Stimulated activated naive CD8-positive, alpha-beta T cell treated with anti-CD3 and anti-CD28 coated beads, Interleukin-15, Interleukin-2, amounts not matched to agents 100 ng/mL and 50 ng/mL, for 24 hours (primary cell): ENCODE measurements at regions not wholly inside any gene's neighbourhood (a gene's known extent, or its start where the extent isn't known, plus 50 kb on each side); places are given as distances from the start of the nearest gene placed in this dataset.
"Not testable (repeated sequence)": the region's sequence is repeated elsewhere in the genome, so short reads cannot be mapped to it uniquely, and the experiment has no call there.

Source experiments
- H3K27ac Mint-ChIP-seq: one replicate; pipeline ENCODE4 v1.8.0; 2021; ENCODE audit warnings: mild to moderate bottlenecking, mixed read lengths
- H3K27me3 Mint-ChIP-seq: one replicate; pipeline ENCODE4 v1.8.0; 2021; ENCODE audit warnings: mixed read lengths
- H3K36me3 Mint-ChIP-seq: one replicate; pipeline ENCODE4 v1.8.0; 2021; ENCODE audit warnings: low read depth, mixed read lengths
- H3K4me1 Mint-ChIP-seq: one replicate; pipeline ENCODE4 v1.8.0; 2021; ENCODE audit warnings: low read depth, mixed read lengths
- H3K4me3 Mint-ChIP-seq: one replicate; pipeline ENCODE4 v1.8.0; 2021; ENCODE audit warnings: mild to moderate bottlenecking, mixed read lengths
- H3K9me3 Mint-ChIP-seq: one replicate; pipeline ENCODE4 v1.8.0; 2021; ENCODE audit warnings: mixed read lengths

DNA sequence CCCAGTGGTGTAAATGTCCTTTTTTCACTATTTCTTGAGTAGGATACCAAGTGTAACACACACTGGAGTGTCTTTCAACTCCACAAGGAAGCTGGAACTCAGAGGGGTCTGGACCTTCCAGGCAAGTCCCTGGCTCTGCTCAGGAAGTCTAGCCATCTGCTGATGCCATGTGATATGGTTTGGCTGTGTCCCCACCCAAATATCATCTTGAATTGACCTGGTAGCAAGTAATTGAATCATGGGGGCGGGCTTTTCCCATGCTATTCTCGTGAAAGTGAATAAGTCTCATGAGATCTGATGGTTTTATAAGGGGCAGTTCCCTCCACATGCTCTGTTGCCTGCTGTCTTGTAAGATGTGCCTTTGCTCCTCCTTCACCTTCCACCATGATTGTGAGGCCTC, 99.4 kb upstream of the CDC42EP3 start:
- Mint-ChIP-seq H3K4me1 (no peaks in the 10 kb centered on the region), H3K4me3 (no peak overlapping the region), H3K9me3 (peaks cover 4% of the 10 kb centered on the region), H3K27me3 (no peaks in the 10 kb centered on the region), H3K27ac (no peak overlapping the region), H3K36me3 (no peaks in the 10 kb centered on the region)

DNA sequence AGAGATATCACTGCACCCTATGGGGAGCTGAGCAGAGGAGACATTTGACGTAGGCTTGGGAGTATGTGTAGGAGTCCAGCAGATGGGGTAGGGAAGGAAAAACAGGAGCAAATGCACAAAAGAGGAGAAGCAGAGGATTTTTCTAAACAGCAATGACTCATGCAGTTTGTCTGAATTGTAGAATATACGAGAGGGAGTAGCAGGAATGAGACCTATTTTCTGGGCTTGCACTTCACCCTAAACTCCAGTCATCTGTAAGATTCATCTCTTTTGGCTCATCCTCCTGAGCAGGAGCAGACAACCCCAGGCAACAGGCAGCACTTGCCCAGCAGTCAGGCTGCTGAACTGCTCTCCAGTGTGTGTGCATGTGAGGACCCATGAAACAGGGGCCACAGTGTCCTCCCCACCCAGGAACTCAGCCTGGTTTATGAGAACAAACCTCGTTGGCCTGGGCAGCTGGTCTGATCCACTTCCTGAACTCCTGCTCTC, 100.2 kb upstream of the CDC42EP3 start:
- H3K4me3 Mint-ChIP-seq: no peak overlapping the region
- H3K4me1 Mint-ChIP-seq: no peaks in the 10 kb centered on the region
- no peak overlapping the region for H3K27ac Mint-ChIP-seq

DNA sequence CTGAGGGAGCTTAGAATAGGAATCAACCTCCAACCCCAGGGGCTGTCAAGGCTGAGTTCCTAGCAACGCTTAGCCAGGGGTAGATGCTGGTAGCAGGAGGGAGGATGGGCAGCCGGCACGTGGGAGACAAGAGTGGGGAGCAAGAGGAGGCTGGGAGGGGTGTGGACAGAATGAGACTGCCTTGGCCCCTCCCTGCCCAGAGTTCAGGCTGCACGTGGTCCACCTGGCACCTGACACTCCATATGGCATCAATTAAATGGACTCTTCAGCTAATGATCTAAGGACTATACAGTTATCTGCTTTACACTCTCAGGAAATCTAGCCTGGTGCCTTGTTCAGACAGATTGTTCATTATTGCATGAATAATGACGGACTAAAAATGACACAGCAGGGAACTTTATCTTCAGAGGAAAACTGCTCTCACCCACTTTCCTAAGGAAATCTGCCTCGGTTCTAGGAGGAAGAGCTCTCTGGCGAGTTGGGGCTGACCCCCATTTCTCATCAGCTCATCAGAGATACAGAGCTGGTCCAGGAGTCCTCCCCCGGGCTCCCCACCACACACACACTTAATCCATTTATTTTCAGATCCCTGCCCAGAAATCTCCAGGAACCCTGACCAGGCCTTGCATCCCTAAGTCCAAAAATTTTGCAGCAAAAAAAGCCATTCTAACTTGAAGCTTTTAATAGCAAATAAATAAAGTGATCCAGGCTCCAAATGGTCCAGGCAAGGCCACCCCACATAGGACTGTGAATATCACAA, 102.1 kb upstream of the CDC42EP3 start:
- Mint-ChIP-seq H3K4me3 (no peak overlapping the region), H3K27me3 (no peaks in the 10 kb centered on the region), H3K27ac (no peak overlapping the region), H3K36me3 (no peaks in the 10 kb centered on the region), H3K4me1 (no peaks in the 10 kb centered on the region), H3K9me3 (peaks cover 4% of the 10 kb centered on the region)

More for the DNA sequence above, 100.2 kb upstream of the CDC42EP3 start:
- no peaks in the 10 kb centered on the region for H3K36me3 Mint-ChIP-seq
- peaks cover 4% of the 10 kb centered on the region for H3K9me3 Mint-ChIP-seq
- H3K27me3 Mint-ChIP-seq: no peaks in the 10 kb centered on the region

DNA sequence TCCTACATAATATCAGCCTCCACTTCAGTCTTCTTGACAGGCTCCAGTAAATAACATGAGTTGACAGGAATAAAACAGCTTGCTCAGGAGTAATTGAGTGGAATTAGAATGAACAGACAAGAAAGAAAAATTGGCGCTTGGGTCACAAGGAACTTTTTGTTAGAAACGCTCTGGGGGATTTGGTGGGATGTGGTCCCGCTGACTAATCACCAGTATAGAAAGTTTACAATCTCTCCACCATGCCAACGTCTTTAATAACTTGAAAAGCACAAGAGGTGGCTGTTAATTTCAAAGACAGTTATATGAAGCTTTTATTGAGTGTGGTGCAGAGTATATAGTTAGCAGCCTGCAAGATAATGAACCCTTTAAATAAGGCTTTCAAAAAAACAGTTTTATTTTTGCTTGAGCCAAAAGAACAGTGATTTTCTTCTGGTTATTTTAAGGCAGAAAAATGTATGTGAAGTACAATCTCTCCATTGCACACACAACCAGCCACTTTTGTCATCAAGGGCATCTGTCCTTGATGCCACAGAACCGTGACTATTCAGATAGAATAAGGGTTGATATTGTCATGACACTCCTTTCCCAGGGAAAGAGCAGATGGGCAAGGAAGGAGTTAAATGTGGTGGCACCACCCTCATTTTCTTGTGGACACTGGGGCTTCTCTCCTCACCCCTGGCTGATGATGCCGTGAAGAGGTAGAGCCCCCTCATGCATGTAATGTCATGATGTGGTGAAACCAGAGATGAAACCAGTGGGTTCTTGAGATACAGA, 102.9 kb upstream of the CDC42EP3 start:
- H3K4me1 Mint-ChIP-seq, H3K36me3 Mint-ChIP-seq, H3K27me3 Mint-ChIP-seq, H3K4me3 Mint-ChIP-seq, H3K9me3 Mint-ChIP-seq, H3K27ac Mint-ChIP-seq: not testable (repeated sequence)

DNA sequence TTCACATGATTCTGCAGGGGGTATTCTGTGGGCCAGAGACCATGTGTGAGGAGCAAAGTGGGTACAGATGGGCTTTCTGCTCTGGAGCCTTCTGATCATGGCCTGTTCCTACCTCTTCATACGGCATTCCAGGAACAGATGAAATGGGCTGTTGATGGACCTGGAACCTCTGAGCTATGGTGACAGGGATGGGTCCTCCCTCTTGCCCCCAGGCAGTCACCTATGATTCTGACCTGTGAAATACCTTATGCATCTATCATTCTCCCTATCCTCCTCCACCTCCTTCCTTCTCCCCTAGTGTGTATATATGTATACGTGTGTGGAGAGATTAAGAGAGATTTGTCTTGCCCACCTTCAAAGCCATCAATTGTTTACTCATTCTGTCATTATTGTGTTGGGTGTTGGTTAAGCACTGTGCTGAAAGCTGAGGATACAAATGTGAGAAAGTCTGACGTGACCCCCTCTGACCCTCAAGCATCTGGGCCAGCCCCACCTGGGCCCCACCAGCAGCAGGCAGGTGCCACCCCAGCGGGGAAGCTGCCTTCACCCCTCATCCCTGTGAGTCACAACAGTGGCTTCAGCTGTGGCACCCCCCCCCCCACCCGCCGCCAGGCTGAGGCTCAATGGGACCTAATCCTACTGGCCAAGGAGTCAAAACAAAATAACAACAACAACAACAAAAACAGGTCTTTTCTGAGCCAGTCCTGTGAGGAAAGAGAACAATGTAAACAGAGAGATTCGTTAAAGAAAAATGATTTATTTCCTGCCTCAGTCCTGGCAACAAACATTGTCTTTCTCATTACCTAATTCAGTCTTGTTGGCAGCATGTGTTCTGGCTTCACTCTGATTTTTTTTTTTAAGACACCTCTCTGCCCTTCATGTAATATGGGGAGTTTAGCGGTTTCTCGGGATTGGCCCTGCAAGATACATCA, 103.8 kb upstream of the CDC42EP3 start:
- Mint-ChIP-seq H3K27me3 (no peaks in the 10 kb centered on the region), H3K4me1 (no peaks in the 10 kb centered on the region), H3K27ac (no peak overlapping the region), H3K4me3 (no peak overlapping the region), H3K9me3 (peaks cover 4% of the 10 kb centered on the region), H3K36me3 (no peaks in the 10 kb centered on the region)

DNA sequence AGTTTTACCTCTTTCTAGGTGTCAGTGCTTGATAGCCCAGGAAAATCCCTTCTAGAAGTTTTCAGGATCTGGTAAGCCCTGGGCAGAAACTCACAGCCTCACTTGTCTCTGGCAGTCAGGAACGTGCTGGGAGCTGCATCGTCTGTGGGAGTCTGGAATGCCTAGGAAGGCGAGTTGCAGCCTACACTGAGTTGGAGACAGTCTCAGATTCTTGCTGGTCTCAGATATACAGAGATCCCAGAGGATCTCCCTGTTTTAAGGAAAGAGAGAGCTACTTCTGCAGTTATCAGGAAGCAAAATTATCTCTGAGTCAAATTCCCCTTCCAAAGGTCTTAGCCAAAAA, 104.4 kb upstream of the CDC42EP3 start:
- H3K4me3 Mint-ChIP-seq: no peak overlapping the region
- H3K27ac Mint-ChIP-seq: no peak overlapping the region
- H3K36me3 Mint-ChIP-seq: no peaks in the 10 kb centered on the region
- H3K27me3 Mint-ChIP-seq: no peaks in the 10 kb centered on the region
- no peaks in the 10 kb centered on the region for H3K4me1 Mint-ChIP-seq
- peaks cover 4% of the 10 kb centered on the region for H3K9me3 Mint-ChIP-seq

DNA sequence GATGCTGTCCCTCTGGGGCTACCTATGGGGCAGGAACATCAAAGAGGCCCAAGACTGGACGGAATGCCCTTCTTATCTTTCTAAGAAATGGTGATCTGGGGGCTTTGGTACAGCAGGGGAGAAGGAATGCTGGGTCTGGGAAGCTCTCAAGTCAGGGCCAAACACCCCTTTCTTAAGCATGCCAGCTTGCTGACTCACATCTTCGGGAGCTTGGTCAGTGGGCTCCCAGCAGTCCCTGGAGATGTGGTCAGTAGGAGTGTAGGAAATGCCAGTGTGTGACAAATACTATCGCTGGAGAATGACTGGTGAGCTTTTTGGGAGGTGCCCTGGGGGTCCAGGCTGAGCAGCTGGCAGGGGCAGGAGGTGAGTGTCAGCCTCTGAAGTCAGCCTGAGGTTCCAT, 105.0 kb upstream of the CDC42EP3 start:
- Mint-ChIP-seq H3K9me3 (peaks cover 4% of the 10 kb centered on the region), H3K4me3 (no peak overlapping the region), H3K27me3 (no peaks in the 10 kb centered on the region), H3K4me1 (no peaks in the 10 kb centered on the region), H3K27ac (no peak overlapping the region), H3K36me3 (no peaks in the 10 kb centered on the region)

DNA sequence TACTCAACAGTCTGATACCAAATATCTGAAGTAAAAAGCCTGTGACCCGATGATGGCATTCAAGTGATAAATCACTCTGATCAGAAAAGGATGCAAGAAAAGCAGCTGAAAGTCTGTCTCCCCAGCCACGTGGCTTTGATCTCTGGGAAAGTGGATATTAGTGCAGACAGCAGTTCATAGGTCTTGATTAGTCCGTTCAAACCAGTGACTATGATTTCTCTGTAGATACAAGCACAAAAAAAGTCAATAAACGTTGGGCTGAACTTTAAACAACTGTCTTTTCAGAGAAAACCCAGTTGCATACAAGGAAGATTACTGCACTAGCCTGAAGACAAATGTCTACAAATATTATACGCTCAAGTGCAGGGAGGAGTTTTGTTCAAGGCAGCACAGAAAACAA, 107.7 kb upstream of the CDC42EP3 start:
- H3K36me3 Mint-ChIP-seq: no peaks in the 10 kb centered on the region
- peaks cover 4% of the 10 kb centered on the region for H3K9me3 Mint-ChIP-seq
- no peak overlapping the region for H3K27ac Mint-ChIP-seq
- no peak overlapping the region for H3K4me3 Mint-ChIP-seq
- H3K27me3 Mint-ChIP-seq: no peaks in the 10 kb centered on the region
- no peaks in the 10 kb centered on the region for H3K4me1 Mint-ChIP-seq

DNA sequence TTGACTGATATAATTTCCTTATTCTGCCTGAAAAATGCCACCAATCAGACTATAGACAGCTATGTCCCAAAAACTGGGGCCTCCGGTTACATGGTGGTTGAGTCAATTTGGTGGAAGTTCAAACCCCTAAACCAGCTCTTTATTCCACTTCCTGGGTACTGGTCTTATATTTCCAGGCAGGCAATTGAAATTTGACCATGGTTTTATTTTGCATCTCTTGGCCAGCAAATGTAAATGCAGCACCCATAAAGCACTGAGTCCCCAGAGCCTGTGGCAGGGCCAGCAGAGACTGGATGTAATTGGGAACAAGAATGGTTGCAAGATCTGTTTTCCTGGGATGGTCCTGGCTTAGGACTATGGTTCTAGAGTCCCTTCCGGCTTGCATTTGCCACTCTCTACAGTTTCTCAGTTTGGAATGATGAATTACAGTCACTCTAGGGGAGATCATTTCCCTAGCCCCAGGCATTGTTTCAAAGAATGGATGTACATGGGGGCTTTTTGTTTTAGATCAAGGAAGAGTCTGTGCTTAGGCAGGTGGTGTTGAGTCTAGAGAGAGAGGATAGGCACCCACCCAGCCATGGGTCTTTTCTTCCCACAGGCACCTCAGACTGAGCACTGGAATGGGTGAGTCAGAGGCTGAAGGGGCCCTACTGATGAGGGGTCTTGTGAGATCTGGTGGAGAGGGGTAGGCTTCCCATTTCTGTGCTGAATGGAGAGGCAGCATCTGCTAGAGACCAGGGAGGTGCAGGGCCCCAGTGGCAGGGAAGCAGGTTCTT, 108.4 kb upstream of the CDC42EP3 start:
- Mint-ChIP-seq H3K27ac (no peak overlapping the region), H3K9me3 (peaks cover 4% of the 10 kb centered on the region), H3K4me3 (no peak overlapping the region), H3K36me3 (no peaks in the 10 kb centered on the region), H3K4me1 (no peaks in the 10 kb centered on the region), H3K27me3 (no peaks in the 10 kb centered on the region)

DNA sequence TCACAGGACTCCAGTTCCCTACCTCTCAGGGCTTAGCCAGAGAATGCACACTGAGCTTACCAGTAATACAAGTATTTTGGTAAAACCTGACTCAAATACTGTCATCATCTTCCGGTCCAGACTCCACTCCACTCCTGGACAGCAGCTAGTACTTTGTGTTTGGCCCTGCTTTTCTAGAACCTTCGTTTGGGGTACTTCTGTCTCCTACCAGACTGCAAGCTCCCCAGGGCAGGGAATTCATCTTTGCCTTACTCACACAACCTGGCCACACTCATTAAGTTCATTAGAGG, 108.9 kb upstream of the CDC42EP3 start:
- Mint-ChIP-seq H3K27ac (no peak overlapping the region), H3K36me3 (no peaks in the 10 kb centered on the region)

DNA sequence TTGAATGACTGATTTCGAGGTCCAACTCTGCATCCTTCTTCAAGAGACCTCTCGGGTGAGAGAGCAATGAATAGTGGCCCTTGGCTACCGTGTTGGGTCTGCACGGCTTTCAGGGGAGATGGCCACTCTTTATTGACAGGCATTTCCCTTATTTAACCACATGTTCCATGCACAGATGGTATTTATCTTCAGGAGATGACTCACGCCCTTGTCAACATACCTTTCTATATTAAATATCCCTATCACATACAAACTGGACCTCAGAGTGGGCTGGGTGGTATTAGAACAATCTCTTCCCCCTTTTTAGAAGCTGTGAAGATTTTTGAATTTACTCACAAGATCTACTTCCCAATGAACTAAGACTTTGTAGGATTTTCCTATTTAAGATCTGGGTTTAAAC, 109.6 kb upstream of the CDC42EP3 start:
- Mint-ChIP-seq H3K4me3 (no peak overlapping the region), H3K36me3 (no peaks in the 10 kb centered on the region), H3K27ac (no peak overlapping the region), H3K9me3 (no peaks in the 10 kb centered on the region), H3K27me3 (no peaks in the 10 kb centered on the region), H3K4me1 (no peaks in the 10 kb centered on the region)

More for the DNA sequence above, 108.9 kb upstream of the CDC42EP3 start:
- no peaks in the 10 kb centered on the region for H3K9me3 Mint-ChIP-seq
- no peaks in the 10 kb centered on the region for H3K4me1 Mint-ChIP-seq
- H3K4me3 Mint-ChIP-seq: no peak overlapping the region
- H3K27me3 Mint-ChIP-seq: no peaks in the 10 kb centered on the region

DNA sequence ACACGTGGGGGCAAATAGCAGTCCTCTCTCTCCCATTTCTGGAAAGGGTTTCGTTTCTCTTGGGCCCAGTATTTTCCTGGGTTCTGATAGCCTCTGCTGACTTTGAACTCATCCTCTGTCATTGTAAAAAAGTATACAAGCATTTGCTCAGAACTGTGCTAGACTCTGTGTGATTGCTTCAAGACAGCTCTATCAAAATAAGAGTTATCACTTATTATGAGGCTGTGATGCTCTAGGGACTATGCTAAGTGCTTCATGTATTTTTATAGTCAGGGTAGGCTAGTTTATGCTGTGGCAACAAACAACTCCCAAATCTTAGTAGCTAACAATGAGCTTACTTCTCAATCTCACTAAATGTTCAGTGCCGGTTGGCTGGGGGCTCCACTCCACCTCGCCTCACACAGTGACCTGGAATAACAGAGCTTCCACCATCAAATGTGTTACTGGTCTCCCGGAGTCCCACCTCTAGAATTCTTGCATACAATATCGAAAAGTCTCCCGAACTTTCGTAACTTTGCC, 110.8 kb upstream of the CDC42EP3 start:
- Mint-ChIP-seq H3K4me3 (no peak overlapping the region), H3K4me1 (no peaks in the 10 kb centered on the region), H3K27ac (no peak overlapping the region), H3K9me3 (peaks cover 1% of the 10 kb centered on the region), H3K36me3 (no peaks in the 10 kb centered on the region), H3K27me3 (no peaks in the 10 kb centered on the region)

DNA sequence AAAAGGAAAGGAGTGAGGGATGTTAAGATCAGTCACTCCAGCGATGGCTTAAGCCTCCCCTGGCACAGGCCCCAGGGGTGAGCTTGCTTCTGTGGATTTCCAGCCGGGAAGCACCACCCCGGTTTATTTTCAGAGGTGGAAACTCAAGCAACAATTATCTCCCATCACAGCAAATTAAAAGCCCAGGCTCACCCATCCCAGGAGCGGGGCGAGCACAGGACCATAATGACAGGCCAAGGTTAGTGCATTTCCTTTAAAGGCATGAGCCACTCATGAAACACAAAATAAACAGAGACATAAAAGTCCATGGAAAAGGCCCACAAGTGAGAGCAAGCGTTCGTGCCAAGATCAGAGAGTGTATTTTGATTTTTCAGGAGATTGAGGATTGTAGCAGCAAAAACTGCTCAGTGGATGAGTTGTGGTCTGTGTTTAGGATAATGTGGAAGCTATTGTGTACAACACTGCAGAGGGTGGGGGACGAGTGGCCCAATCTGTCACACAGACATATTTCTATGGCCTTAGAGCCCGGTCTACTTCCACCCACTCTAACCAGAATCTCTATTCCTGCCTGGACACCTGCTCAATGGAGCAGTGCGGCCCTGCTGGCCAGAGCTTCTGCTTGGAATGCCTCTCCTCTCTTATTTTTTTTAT, 111.4 kb upstream of the CDC42EP3 start:
- Mint-ChIP-seq H3K9me3 (peaks cover 6% of the 10 kb centered on the region), H3K27me3 (no peaks in the 10 kb centered on the region), H3K27ac (no peak overlapping the region), H3K4me1 (no peaks in the 10 kb centered on the region), H3K36me3 (no peaks in the 10 kb centered on the region), H3K4me3 (no peak overlapping the region)

DNA sequence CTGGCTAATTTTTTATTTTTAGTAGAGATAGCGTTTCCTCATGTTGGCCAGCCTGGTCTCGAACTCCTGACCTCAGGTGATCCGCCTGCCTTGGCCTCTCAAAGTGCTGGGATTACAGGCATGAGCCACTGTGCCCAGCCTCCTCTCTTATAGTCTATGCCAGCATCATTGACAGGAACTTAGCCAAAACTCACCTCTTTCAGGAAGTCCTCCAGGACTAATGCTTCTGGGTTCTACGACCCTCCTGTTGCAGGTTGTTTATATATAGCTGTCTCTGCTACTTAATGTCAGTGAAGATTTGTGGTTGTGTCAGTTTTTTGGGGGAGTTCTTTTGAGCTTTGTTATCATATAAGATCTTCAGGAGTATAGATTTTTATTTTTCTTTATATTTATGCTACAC, 112.1 kb upstream of the CDC42EP3 start:
- no peak overlapping the region for H3K4me3 Mint-ChIP-seq
- H3K4me1 Mint-ChIP-seq: no peaks in the 10 kb centered on the region
- peaks cover 11% of the 10 kb centered on the region for H3K9me3 Mint-ChIP-seq
- H3K27me3 Mint-ChIP-seq: no peaks in the 10 kb centered on the region
- H3K27ac Mint-ChIP-seq: no peak overlapping the region
- H3K36me3 Mint-ChIP-seq: peaks cover 1% of the 10 kb centered on the region
